Mucosa of descending colon (tissue), 3 donors: ENCODE measurements at regions not wholly inside any gene's neighbourhood (a gene's known extent, or its start where the extent isn't known, plus 50 kb on each side); places are given as distances from the start of the nearest gene placed in this dataset.

Experiments used
- ATAC-seq: fragments of 200-7000 bp; cut with Tn5 transposase; one replicate; pipeline ENCODE4 v1.9.1; 2020; ENCODE audit warnings: mild to moderate bottlenecking, moderate library complexity
- DNase-seq, 3 donors: peaks; one replicate each; pipeline ENCODE4 v3.0.0-alpha.2; 2020
- H3K36me3 ChIP-seq: fragments of 200-600 bp; one replicate; pipeline ENCODE4 v1.8.0; 2021; ENCODE audit warnings: low read depth, mild to moderate bottlenecking
- H3K4me1 ChIP-seq: fragments of 200-600 bp; one replicate; pipeline ENCODE4 v1.8.0; 2021; ENCODE audit warnings: low read depth, mild to moderate bottlenecking
- H3K4me3 ChIP-seq: fragments of 200-600 bp; one replicate; pipeline ENCODE4 v1.8.0; 2021; ENCODE audit warnings: mild to moderate bottlenecking
- H3K9me3 ChIP-seq: fragments of 200-600 bp; one replicate; pipeline ENCODE4 v1.8.0; 2021; ENCODE audit warnings: mild to moderate bottlenecking
- intact Hi-C, 2 donors: fragments of 100-400 bp; cut with DNase I in 1 of 2; cut with micrococcal nuclease in 1 of 2; formaldehyde crosslinking; loops; one replicate each; pipeline versions ENCODE4 v1.11.0 to v1.11.1; 2022; cut with DNase I, micrococcal nuclease
- TF ChIP-seq, protein P1 (sequence below): fragments of 200-600 bp; IDR thresholded peaks from one replicate; pipeline ENCODE4 v1.8.0; 2022; ENCODE audit warnings: antibody characterized with exemption, mild to moderate bottlenecking
- donor health status: DM: no; HTN: no; CAD: no; lungs with moderate emphysema.
- donor health status: DM: no; HTN: no; CAD: no.
- donor health status: DM: no; HTN: yes; CAD: no.

DNA sequence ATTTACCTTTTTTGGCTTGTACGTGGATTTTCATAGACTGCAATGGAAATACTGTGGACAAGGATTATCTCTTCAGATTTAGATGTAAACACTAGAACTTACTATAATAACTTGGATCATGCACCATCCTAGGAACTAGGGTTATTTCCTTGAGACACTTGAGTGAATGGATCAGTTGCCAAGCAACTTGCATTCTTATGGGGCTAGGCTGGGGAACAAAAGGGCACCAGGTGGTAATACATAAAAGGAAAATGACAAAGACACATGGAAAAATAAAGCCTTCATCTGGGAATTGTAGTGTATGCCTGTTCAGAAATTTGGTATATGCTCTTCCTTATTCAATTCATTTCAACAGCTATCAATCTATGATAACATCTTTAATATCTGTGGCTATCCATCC lies 247.1 kb downstream of the SPRY1 start:
- Histone ChIP-seq H3K9me3 (no peaks in the 10 kb centered on the region), H3K4me3 (no peak overlapping the region), H3K4me1 (no peaks in the 10 kb centered on the region), H3K36me3 (no peaks in the 10 kb centered on the region)
- intact Hi-C loops, result no loop called here
- TF ChIP-seq, protein P1, sequence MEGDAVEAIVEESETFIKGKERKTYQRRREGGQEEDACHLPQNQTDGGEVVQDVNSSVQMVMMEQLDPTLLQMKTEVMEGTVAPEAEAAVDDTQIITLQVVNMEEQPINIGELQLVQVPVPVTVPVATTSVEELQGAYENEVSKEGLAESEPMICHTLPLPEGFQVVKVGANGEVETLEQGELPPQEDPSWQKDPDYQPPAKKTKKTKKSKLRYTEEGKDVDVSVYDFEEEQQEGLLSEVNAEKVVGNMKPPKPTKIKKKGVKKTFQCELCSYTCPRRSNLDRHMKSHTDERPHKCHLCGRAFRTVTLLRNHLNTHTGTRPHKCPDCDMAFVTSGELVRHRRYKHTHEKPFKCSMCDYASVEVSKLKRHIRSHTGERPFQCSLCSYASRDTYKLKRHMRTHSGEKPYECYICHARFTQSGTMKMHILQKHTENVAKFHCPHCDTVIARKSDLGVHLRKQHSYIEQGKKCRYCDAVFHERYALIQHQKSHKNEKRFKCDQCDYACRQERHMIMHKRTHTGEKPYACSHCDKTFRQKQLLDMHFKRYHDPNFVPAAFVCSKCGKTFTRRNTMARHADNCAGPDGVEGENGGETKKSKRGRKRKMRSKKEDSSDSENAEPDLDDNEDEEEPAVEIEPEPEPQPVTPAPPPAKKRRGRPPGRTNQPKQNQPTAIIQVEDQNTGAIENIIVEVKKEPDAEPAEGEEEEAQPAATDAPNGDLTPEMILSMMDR, result no peak
- no peak for ATAC-seq
- DNase-seq, result no peak

DNA sequence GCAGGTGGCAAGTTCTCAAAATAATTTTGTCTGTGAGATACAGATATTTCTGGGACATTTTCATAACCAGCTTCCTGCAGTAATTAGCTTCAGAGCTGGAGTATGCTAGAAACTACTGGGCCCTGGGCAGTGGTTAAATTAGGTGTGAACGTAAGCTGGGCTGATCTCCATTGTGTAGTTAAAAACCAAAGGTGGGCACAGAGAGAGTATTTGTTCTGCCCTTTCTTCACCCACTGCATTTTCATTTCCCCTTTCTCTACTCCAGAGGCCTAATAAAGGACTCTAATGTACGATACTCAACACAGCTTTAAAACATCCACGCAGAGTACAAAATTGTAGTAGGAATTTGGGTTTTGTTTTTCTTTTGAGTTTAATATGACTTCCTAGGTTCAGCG lies 252.7 kb downstream of the SPRY1 start:
- H3K4me1 ChIP-seq, result peaks cover 7% of the 10 kb centered on the region
- no peak overlapping the region for H3K4me3 ChIP-seq
- ATAC-seq, result peak; percentile 27
- DNase-seq, result peak in 1 of 3 donors; percentile 17
- intact Hi-C loops, result no loop called here
- TF ChIP-seq, protein P1, result no peak
- H3K9me3 ChIP-seq, result no peaks in the 10 kb centered on the region
- H3K36me3 ChIP-seq, result no peaks in the 10 kb centered on the region

DNA sequence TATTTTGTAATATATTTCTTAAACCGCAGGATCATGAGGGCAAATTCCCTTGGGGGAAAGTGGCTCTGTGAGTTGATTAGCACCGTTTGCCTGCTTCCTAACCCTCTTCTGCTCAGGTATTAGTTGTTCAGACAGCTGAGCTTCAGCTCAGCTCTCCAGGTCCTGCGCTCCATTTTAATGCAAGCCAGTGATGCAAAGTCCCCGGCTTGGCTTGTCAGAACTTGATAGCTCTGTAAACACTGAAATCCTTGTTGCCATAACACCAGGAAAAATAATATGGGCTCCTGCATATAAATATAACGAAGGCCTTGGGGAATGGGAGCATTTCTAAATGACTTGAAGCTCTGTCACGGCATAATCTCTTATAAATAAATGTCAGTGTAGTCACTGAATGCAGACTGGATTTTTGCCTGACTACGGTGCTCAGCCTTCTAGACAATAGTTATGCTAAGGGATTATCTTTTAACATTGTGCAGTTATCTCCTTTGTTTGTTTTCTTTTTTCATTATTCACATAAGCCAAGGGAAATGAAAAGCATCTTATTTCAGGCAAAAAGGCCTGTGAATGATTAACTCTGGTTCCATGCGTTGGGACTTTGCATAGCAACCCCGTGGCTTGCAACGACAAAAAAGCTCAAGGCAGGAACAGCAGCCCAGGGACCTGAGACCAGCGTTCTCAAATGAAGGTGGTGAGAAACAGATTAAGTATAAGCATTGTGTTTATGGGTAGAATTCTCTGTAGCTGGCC lies 253.2 kb downstream of the SPRY1 start:
- H3K36me3 ChIP-seq, result no peaks in the 10 kb centered on the region
- TF ChIP-seq, protein P1, result no peak
- DNase-seq, result peak in 2 of 3 donors; percentile 42 to 47
- no peaks in the 10 kb centered on the region for H3K9me3 ChIP-seq
- intact Hi-C loops, result loop anchor here (5.0 to 10.0 kb wide), 2 partner anchors 248 to 255 kb away; partner anchors contain the start of gene SPRY1 (in 1 of the 2)
- peak; percentile 88 for ATAC-seq
- no peak overlapping the region for H3K4me3 ChIP-seq
- peaks cover 7% of the 10 kb centered on the region for H3K4me1 ChIP-seq

DNA sequence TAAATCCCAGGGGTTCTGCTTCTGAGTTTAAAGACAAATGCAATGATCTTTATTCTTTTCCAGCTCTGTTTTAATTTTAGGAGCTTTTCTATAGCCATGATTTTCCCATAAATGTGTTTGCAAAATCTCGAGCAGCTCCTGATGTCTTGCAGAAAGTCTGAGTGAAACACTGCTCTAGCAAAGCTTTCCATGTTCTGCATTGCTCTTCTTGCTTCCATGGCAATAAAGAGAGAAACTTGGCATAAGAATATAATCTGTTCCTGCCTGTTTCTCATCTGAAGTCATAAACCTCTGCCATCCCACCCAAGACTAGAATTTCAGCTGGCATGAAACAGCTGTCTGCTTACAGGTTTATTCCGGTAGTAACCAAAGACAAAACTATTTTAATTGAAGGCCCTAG lies 254.5 kb downstream of the SPRY1 start:
- Histone ChIP-seq H3K4me1 (peaks cover 7% of the 10 kb centered on the region), H3K4me3 (no peak overlapping the region), H3K36me3 (no peaks in the 10 kb centered on the region), H3K9me3 (peaks cover under 1% of the 10 kb centered on the region)
- peak; percentile 26 for ATAC-seq
- TF ChIP-seq, protein P1, result no peak
- intact Hi-C loops, result loop anchor here (5.0 to 10.0 kb wide), 2 partner anchors 249 to 256 kb away; partner anchors contain the start of gene SPRY1 (in 1 of the 2)
- DNase-seq, result no peak

DNA sequence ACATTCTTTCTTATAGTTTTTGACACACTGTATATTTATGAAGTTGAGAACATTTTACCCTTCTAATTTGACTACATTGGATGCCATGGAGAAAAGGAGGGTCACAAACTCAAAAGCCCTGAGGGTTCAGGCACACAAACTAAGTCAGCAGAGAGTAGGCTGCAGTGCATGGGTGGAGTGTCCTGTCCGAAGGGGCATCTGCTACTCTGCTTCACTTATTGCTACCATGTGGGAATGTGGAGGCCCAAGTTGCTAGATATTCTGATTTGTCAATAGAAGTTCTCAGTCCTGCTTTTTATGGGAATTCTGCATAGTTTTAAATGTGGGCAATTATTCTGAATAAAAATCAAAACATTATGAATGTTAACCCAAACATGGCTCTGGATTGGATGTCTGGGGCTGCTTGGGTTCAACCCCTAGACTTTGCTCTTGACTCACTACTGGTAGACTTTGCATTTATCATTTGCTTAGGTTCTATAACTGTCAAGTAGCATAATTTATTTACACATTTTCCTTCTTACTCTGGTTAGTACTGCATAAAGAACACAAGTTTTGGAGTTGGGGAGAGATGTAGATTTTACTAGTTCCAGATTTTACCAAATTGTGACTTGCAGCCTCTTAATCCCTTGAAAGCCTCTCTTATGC lies 255.1 kb downstream of the SPRY1 start:
- TF ChIP-seq, protein P1, result no peak
- no peak for DNase-seq
- Histone ChIP-seq H3K9me3 (peaks cover 6% of the 10 kb centered on the region), H3K4me1 (peaks cover 7% of the 10 kb centered on the region), H3K36me3 (no peaks in the 10 kb centered on the region), H3K4me3 (no peak overlapping the region)
- intact Hi-C loops, result loop anchor here (5.0 to 10.0 kb wide), 2 partner anchors 249 to 257 kb away; partner anchors contain the start of gene SPRY1 (in 1 of the 2)
- peak; percentile 46 for ATAC-seq
